ENCODE measurements at regions not wholly inside any gene's neighbourhood (a gene's known extent, or its start where the extent isn't known, plus 50 kb on each side); places are given as distances from the start of the nearest gene placed in this dataset.

DNA sequence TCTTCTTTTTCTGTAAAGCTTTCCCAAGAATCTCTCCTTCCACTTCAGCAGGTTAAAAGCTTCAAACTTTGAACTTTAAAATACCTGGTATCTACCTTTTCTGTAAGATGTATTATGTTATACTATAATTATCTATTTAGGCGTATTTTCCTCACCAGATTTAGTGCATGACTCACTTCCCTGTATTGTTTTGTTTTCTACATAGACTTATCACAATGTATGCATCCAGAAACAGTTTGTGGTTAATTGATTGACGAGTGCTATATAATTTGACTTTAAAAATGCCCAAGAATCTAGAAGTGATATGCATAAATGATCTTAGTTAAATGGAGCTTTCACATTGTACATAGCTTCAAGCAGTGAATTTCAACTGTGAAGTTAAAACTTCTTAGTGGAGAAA, 473.9 kb upstream of the CDH2 start:
- no peak for DNase-seq

DNA sequence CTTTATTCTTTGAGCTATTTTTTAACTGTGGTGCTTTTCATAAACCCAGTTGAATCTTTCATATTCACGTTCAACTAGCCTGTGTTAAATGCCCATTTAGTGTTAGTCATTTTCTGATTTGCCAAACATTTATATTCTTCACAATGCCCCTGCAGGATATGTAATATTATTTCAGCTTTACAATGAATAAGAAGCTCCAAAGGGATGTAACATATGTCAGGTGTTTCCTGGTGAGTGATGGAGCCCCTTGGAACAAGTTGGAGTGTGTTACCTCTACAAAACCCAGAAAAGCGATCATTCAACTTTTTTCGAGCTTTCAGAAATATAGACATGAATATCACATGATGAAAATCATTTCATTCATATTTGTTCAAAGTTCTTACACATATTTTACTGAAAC, 471.0 kb upstream of the CDH2 start:
- no peak for DNase-seq

- DNase-seq, result no peak
Measured at GRCh38 chr18:28637897-28638296, 461.0 kb upstream of the CDH2 start.

DNA sequence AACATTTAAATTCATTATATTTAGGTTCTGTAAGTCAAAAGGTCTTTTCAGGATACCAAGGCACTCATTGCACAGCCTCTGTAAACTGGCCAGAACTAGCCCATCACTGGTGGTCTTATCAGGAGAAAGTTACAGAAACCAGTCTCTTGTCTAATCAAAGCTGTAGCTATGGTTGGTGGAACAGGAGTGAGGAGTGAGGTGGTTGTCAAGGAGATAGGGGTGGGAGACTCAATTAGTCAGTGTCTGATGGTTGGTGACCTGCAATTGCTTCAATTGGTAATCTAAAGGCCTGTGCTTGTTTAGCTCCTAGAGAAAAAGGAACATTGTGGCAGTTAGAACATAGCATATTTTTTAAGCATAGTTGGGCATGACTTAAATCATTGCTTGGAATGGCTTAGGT, 458.6 kb upstream of the CDH2 start:
- DNase-seq, result no peak

GRCh38 chr18:28626756-28627155, 449.8 kb upstream of the CDH2 start:
- DNase-seq, result no peak

DNA sequence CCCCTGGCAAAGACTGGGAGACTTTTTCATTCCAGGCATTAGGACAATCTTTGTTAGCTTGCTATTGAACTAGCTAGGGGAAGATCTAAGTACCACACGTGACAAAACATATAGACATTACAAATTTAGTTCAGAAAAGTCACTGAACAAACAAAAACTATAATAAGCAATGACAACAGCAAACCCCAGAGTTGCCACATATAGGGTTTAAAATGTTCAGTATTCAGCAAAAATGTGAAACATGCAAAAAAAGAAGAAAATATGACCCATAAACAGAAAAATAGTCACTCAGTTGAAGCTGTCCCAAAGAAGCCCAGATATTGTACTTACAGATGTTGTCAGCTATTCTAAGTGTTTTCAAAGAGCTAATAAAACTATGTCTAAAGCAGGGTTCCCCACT, 431.1 kb upstream of the CDH2 start:
- no peak for DNase-seq

- DNase-seq, result no peak
Measured at GRCh38 chr18:28606686-28607085, 429.8 kb upstream of the CDH2 start.

DNA sequence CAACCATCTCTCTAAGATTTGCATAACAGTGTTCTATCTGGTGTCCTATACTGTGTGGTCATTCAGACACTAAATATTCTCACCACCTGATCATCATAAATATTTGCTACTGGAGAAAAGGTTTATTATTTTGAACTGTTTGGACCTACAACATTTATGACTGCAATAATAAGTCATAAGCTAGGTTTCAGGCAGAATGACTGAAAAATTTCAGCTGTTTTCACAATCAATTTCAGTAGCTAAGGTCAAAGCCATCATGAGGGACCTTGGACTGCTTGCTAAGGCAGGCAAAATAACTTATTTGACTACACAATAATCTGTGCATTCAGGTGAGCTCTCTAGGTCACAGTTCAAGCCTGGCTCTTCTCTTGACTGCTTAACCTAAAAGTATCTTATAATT, 425.5 kb upstream of the CDH2 start:
- no peak for DNase-seq

DNA sequence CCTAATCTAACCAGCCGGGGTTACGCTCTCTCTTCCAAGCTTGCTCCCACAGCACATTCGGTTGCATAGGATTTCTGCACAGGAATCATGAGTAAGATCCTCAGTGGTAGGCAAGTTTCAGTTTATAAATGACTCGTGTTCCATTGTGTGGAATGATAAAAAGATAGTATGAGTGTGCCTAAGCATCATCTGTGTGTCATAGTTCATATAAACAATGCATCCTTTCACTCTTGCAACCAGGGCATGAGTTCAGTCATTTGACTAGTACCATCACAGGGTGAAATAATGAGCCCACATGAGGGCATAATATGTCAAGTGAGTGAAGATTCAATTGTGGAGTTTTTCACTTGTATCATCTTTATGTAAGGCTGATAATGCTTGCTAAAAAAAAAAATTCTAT, 417.1 kb upstream of the CDH2 start:
- no peak for DNase-seq

- no peak for DNase-seq
Measured at GRCh38 chr18:28588884-28589549, 412.1 kb upstream of the CDH2 start.

GRCh38 chr18:28584731-28585130, 407.8 kb upstream of the CDH2 start:
- no peak for DNase-seq

DNA sequence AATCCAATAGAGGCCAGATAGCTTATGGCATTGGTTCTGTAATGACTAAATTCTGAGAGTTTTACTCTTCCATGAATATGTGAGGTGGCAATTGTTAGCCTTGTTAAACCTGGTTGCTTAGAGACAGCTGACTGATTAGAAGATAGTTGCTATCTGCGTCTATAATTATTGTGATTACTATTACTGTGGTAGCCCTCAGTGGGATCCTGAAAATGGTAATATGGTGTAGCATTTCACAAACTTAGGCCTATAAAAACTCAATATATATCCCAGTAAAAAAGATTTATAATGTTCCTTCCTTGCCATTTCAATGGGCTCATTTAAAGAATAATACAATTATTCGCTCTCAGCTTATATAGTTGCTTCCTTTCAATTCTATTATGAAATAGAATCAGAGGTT, 405.8 kb upstream of the CDH2 start:
- DNase-seq, result no peak

DNA sequence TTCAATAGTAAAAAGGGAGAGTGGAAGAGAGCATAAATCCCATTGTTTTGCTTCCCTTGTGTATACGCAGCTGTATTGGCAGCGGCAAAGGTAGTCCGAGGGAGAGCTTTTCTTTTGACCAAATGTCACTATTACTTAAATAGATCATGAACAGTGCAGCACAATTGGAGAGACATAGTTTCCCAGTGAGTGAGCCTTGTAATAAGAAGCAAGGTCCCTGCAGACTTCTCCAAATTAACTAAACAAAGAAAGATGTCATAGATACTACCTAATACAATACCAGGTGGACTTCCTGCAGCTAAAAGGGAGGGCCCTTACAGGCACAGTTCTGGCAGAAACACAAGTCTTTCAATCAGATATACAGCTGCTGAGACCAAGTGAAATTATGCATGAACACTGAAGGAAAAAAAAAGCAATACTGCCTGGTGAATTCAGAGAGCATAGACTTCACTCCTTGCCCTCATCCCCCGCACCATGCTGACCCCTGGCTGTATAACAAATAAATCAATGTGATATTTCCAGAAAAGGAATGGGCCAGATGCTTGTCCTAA, 404.7 kb upstream of the CDH2 start:
- DNase-seq, result no peak

- DNase-seq, result no peak
Measured at GRCh38 chr18:28576941-28577340, 400.0 kb upstream of the CDH2 start.

- no peak for DNase-seq
Measured at GRCh38 chr18:28575123-28575522, 398.2 kb upstream of the CDH2 start.

DNA sequence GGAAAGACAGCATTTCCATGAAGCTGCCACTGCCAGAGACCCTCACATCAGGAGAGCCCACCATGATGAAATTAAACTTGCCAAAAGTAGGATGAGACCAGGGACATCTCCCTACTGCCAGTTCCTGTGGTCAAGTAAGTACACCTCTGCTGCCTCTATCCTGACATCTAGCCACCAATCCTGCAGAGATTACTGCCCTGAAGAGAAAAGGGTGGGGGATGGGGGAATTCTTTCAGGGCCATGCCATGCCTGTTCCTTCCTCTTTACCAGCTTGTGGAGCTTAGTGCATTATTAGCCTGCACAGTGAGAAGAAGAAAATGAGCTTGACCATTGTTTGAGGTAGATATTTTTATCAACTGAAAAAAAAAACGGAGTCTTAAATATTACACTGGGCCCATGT, 397.2 kb upstream of the CDH2 start:
- DNase-seq, result no peak

GRCh38 chr18:28571929-28572328, 395.0 kb upstream of the CDH2 start:
- DNase-seq, result no peak

DNA sequence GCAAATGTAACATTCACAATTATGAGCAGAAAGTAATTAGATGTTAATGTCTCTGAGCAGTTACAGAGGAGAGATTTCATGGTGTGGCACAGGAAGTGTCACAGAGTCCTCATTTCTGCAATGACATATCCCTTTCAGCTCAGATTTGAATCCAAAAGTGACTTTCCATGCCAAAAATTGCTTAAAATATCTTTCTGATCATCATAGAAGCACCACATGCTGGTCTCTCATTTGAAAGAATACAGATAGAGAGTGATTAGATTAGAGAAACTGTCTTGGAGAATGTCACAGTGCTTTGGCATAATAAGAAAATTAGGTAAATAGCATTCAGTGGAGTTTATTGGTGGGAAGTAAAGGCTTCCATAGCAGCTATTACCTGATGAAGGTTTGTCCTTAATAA, 383.4 kb upstream of the CDH2 start:
- DNase-seq, result no peak

- no peak for DNase-seq
Measured at GRCh38 chr18:28559511-28559910, 382.6 kb upstream of the CDH2 start.

- no peak for DNase-seq
Measured at GRCh38 chr18:28541934-28542333, 365.0 kb upstream of the CDH2 start.

GRCh38 chr18:28541276-28541930, 364.5 kb upstream of the CDH2 start:
- DNase-seq, result no peak

- no peak for DNase-seq
Measured at GRCh38 chr18:28529644-28530043, 352.7 kb upstream of the CDH2 start.

DNA sequence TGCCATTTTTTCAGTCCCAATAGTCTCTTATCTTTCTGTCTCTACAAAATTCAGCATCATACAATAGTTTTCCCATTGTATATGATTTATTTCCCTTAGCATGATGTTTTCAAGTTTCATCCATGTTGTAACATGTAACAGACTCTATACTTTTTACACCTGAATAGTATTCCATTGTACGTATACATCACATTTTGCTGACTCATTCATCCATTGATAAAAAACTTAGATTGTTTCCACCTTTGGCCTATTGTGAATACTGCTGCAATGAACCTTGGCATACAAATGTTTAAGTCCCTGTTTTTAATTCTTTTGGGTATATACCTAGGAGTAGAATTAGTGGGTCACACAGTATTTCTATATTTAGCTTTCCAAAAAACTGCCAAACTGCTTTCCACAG, 349.3 kb upstream of the CDH2 start:
- DNase-seq, result no peak

DNA sequence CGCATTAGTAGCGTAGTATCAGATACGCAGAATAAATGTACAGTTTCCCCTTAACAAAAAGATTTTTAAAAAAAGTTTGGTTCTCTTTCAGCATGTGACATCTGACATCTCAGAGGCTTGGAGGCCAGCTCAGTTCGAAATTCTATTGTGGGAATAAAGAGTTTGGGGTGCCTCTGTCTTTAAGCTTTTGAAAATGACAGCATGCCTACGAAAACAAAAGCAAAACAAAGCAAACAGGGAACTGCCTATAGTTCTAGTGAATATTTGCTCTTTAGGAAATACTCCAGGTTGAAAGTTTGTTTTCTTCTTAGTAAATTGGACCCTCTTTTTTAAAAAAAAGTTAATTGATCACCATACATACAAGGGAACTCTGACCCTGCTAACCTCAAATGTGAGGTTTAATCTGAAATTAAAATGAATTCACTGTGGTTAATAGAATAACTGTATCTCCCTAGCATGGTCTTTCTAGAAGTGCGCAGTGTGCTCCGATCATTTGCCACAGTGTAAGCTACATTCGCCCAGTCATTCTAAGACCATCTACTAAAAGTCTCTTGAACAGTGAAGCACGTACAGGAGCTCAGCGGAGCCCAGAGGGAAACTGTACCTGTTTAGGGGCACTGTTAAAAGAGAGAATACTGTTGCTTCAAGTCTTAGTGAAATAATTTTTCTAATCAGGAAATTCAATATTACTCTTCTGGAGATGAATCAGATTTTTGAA, 347.0 kb upstream of the CDH2 start:
- DNase-seq, result no peak
